ENCODE measurements at regions not wholly inside any gene's neighbourhood (a gene's known extent, or its start where the extent isn't known, plus 50 kb on each side); places are given as distances from the start of the nearest gene placed in this dataset.
"Not testable (repeated sequence)": the region's sequence is repeated elsewhere in the genome, so short reads cannot be mapped to it uniquely, and the experiment has no call there.

GRCh38 chr7:76760546-76761220 is 133.6 kb upstream of the POMZP3 start:
- not testable (repeated sequence) for DNase-seq (ENCODE audit: low read depth); H3K4me3 ChIP-seq (ENCODE audit: low read length)

- H3K4me3 ChIP-seq (ENCODE audit: low read length); DNase-seq (ENCODE audit: low read depth): not testable (repeated sequence)
Measured at GRCh38 chr7:76739538-76739937, 112.5 kb upstream of the POMZP3 start.

- not testable (repeated sequence) for H3K4me3 ChIP-seq (ENCODE audit: low read length); DNase-seq (ENCODE audit: low read depth)
Measured at GRCh38 chr7:76736724-76737123, 109.6 kb upstream of the POMZP3 start.

- DNase-seq (ENCODE audit: low read depth); H3K4me3 ChIP-seq (ENCODE audit: low read length): not testable (repeated sequence)
Measured at GRCh38 chr7:76736091-76736490, 109.0 kb upstream of the POMZP3 start.

GRCh38 chr7:76735668-76736067 is 108.6 kb upstream of the POMZP3 start:
- H3K4me3 ChIP-seq (ENCODE audit: low read length); DNase-seq (ENCODE audit: low read depth): not testable (repeated sequence)

- H3K4me3 ChIP-seq (ENCODE audit: low read length); DNase-seq (ENCODE audit: low read depth): not testable (repeated sequence)
Measured at GRCh38 chr7:76728571-76728974, 101.5 kb upstream of the POMZP3 start.

- H3K4me3 ChIP-seq (ENCODE audit: low read length); DNase-seq (ENCODE audit: low read depth): not testable (repeated sequence)
Measured at GRCh38 chr7:76723928-76724327, 96.8 kb upstream of the POMZP3 start.

- DNase-seq (ENCODE audit: low read depth); H3K4me3 ChIP-seq (ENCODE audit: low read length): not testable (repeated sequence)
Measured at GRCh38 chr7:76716551-76716950, 89.5 kb upstream of the POMZP3 start.

- DNase-seq (ENCODE audit: low read depth); H3K4me3 ChIP-seq (ENCODE audit: low read length): not testable (repeated sequence)
Measured at GRCh38 chr7:76712926-76713325, 85.8 kb upstream of the POMZP3 start.

GRCh38 chr7:76711648-76712047 is 84.6 kb upstream of the POMZP3 start:
- DNase-seq (ENCODE audit: low read depth); H3K4me3 ChIP-seq (ENCODE audit: low read length): not testable (repeated sequence)

GRCh38 chr7:76709703-76710102 is 82.6 kb upstream of the POMZP3 start:
- DNase-seq (ENCODE audit: low read depth); H3K4me3 ChIP-seq (ENCODE audit: low read length): not testable (repeated sequence)

GRCh38 chr7:76708446-76708845 is 81.4 kb upstream of the POMZP3 start:
- not testable (repeated sequence) for DNase-seq (ENCODE audit: low read depth); H3K4me3 ChIP-seq (ENCODE audit: low read length)

GRCh38 chr7:76703815-76704214 is 76.7 kb upstream of the POMZP3 start:
- not testable (repeated sequence) for DNase-seq (ENCODE audit: low read depth)

GRCh38 chr7:76686277-76686676 is 59.2 kb upstream of the POMZP3 start:
- H3K4me3 ChIP-seq (ENCODE audit: low read length); DNase-seq (ENCODE audit: low read depth): not testable (repeated sequence)

More at GRCh38 chr7:76703815-76704214, 76.7 kb upstream of the POMZP3 start:
- not testable (repeated sequence) for H3K4me3 ChIP-seq (ENCODE audit: low read length)

- not testable (repeated sequence) for H3K4me3 ChIP-seq (ENCODE audit: low read length); DNase-seq (ENCODE audit: low read depth)
Measured at GRCh38 chr7:76684737-76685136, 57.7 kb upstream of the POMZP3 start.

GRCh38 chr7:76683631-76684030 is 56.6 kb upstream of the POMZP3 start:
- H3K4me3 ChIP-seq (ENCODE audit: low read length); DNase-seq (ENCODE audit: low read depth): not testable (repeated sequence)

- H3K4me3 ChIP-seq (ENCODE audit: low read length); DNase-seq (ENCODE audit: low read depth): not testable (repeated sequence)
Measured at GRCh38 chr7:76681810-76682209, 54.7 kb upstream of the POMZP3 start.

GRCh38 chr7:76679174-76679573 is 52.1 kb upstream of the POMZP3 start:
- H3K4me3 ChIP-seq (ENCODE audit: low read length); DNase-seq (ENCODE audit: low read depth): not testable (repeated sequence)

GRCh38 chr7:76678500-76678899 is 51.4 kb upstream of the POMZP3 start:
- not testable (repeated sequence) for DNase-seq (ENCODE audit: low read depth); H3K4me3 ChIP-seq (ENCODE audit: low read length)

- DNase-seq (ENCODE audit: low read depth); H3K4me3 ChIP-seq (ENCODE audit: low read length): not testable (repeated sequence)
Measured at GRCh38 chr7:76676890-76677289, 49.8 kb upstream of the POMZP3 start.
